Neural cell (in vitro differentiated cells): ENCODE measurements at regions not wholly inside any gene's neighbourhood (a gene's known extent, or its start where the extent isn't known, plus 50 kb on each side); places are given as distances from the start of the nearest gene placed in this dataset.

ENCODE experiments used
- MXI1 ChIP-seq: fragments of 450-650 bp; conservative IDR thresholded peaks from 2 replicates; pipeline ENCODE4 v1.6.1; 2014; ENCODE audit warnings: antibody characterized with exemption, mild to moderate bottlenecking; ENCODE audit not compliant: poor library complexity, severe bottlenecking
- TF ChIP-seq, protein P1 (sequence below): fragments of 450-650 bp; IDR thresholded peaks from 2 replicates; pipeline ENCODE4 v1.5.1; 2014; ENCODE audit warnings: antibody characterized with exemption, mild to moderate bottlenecking, moderate library complexity; ENCODE audit not compliant: poor library complexity, severe bottlenecking

DNA sequence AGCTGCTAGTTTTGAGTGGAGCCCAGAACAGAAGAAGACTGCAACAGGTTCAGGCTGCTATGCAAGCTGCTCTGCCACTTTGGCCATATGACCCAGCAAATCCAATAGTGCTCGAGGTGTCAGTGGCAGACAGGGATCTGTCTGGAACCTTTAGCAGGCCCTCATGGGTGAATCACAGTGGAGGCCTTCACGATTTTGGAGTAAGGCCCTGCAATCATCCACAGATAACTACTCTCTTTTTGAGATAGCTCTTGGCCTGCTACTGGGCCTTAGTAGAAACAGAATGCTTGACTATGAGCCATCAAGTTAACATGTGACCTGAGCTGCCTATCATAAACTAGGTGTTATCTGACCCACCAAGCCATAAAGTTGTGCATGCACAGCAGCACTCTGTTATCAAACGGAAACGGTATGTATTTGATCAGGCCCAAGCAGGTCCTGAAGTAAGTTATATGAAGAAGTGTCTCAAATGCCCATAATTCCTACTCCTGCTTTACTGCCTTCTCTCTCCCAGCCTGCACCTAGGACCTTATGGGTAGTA, 116.9 kb upstream of the CCDC196 start:
- TF ChIP-seq, protein P1, sequence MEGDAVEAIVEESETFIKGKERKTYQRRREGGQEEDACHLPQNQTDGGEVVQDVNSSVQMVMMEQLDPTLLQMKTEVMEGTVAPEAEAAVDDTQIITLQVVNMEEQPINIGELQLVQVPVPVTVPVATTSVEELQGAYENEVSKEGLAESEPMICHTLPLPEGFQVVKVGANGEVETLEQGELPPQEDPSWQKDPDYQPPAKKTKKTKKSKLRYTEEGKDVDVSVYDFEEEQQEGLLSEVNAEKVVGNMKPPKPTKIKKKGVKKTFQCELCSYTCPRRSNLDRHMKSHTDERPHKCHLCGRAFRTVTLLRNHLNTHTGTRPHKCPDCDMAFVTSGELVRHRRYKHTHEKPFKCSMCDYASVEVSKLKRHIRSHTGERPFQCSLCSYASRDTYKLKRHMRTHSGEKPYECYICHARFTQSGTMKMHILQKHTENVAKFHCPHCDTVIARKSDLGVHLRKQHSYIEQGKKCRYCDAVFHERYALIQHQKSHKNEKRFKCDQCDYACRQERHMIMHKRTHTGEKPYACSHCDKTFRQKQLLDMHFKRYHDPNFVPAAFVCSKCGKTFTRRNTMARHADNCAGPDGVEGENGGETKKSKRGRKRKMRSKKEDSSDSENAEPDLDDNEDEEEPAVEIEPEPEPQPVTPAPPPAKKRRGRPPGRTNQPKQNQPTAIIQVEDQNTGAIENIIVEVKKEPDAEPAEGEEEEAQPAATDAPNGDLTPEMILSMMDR, result no peak
- no peak for TF ChIP-seq MXI1
